GM20000 (cell line): ENCODE measurements at regions not wholly inside any gene's neighbourhood (a gene's known extent, or its start where the extent isn't known, plus 50 kb on each side); places are given as distances from the start of the nearest gene placed in this dataset.
"Not testable (repeated sequence)": the region's sequence is repeated elsewhere in the genome, so short reads cannot be mapped to it uniquely, and the experiment has no call there.

Experiments used
- DNase-seq: peaks from one replicate; pipeline ENCODE4 v3.0.0; 2012; ENCODE audit warnings: low spot score
- CTCF ChIP-seq: IDR thresholded peaks from 2 replicates; pipeline ENCODE4 v1.5.1; 2012; ENCODE audit warnings: mild to moderate bottlenecking, control low read depth; ENCODE audit errors: extremely low read depth, missing control alignments

- DNase-seq: no peak
- TF ChIP-seq CTCF: no peak
These were observed 680.0 kb upstream of the DPPA4 start for GRCh38 chr3:110017304-110017703.

DNA sequence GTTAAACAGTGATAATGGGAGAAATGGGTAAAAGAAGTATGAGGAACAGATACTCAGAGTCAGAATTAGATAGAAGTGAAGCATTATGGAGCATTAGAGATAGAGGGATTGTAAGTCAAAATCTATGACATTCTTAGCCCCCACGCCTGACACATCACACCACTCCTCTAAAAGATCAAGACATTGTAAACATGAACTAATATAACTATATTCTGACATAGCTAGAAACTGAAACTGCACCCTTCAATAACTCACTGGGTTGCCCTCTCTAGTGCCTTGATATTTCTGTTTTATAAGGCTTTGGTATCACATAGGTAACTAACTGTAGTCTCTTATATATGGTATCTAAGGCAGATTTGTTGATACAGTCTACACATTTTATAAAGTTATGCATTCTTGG, 684.3 kb upstream of the DPPA4 start:
- DNase-seq: no peak
- TF ChIP-seq CTCF: no peak

GRCh38 chr3:110023022-110023421, 685.7 kb upstream of the DPPA4 start:
- not testable (repeated sequence) for DNase-seq

GRCh38 chr3:110026421-110026820, 689.1 kb upstream of the DPPA4 start:
- no peak for TF ChIP-seq CTCF
- no peak for DNase-seq

GRCh38 chr3:110027446-110028080, 690.2 kb upstream of the DPPA4 start:
- TF ChIP-seq CTCF: no peak
- no peak for DNase-seq

DNA sequence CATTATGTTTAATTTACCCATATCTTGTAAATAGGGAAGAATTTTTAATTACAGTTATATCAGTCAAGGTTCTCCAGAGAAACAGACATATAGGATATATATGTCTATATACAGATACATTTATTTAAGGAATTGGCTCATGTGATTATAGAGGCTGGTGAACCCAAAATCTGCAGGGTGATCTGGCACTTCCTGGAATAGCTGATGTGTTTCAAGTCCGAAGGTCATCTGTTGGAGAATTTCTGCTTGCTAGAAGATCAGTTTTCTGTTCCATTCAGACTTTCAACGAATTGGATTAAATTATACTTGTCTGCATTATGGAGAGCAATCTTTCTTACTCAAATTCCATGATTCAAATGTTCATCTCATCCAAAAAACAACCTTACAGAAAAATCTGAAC, 694.6 kb upstream of the DPPA4 start:
- no peak for DNase-seq
- TF ChIP-seq CTCF: no peak

GRCh38 chr3:110059431-110059830, 722.1 kb upstream of the DPPA4 start:
- TF ChIP-seq CTCF: no peak
- DNase-seq: no peak

DNA sequence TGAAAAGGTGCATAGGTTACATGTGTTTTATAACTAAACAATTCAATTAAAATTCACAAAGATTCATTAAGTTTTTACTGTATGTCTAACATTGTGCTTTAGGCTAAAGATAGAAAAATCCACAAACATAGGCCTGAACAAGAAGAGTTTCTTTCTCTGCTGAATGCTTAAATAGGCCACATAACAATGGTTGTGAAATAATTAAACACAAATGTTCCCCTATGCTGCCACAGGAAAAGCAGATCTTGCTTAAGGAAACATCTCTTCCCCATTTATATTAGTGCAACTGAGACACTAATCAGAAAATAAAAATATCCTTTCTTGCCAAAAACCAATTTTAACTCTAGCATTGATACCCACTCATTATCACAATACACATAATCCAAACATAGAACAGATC, 725.4 kb upstream of the DPPA4 start:
- no peak for TF ChIP-seq CTCF
- no peak for DNase-seq
